ENCODE measurements at regions not wholly inside any gene's neighbourhood (a gene's known extent, or its start where the extent isn't known, plus 50 kb on each side); places are given as distances from the start of the nearest gene placed in this dataset.

GRCh38 chr1:60825593-60825992 is 256.8 kb upstream of the NFIA start:
- no peak for TF ChIP-seq CTCF (IDR thresholded peaks at IDR 0.05; ENCODE audit: low read depth, low read length)
- TF ChIP-seq EZH2phosphoT487 (IDR thresholded peaks at IDR 0.05; ENCODE audit: low read depth): no peak

Measured in OCI-LY3 (cell line).